Right kidney (tissue), 1 donor: ENCODE measurements at regions not wholly inside any gene's neighbourhood (a gene's known extent, or its start where the extent isn't known, plus 50 kb on each side); places are given as distances from the start of the nearest gene placed in this dataset.

ENCODE experiments used
- DNase-seq: peaks from one replicate; pipeline ENCODE4 v3.0.0-alpha.2; 2016

GRCh38 chr15:37261685-37262084 is 161.3 kb upstream of the MEIS2 start:
- no peak for DNase-seq

- no peak for DNase-seq
These were observed 162.7 kb upstream of the MEIS2 start for GRCh38 chr15:37262922-37263608.

- no peak for DNase-seq
These were observed 188.9 kb upstream of the MEIS2 start for GRCh38 chr15:37289109-37289765.

GRCh38 chr15:37291920-37292319 is 191.6 kb upstream of the MEIS2 start:
- DNase-seq = no peak

GRCh38 chr15:37298271-37298670 is 197.9 kb upstream of the MEIS2 start:
- no peak for DNase-seq

- DNase-seq = no peak
These were observed 239.1 kb upstream of the MEIS2 start for GRCh38 chr15:37339437-37339836.

GRCh38 chr15:37339856-37340255 is 239.5 kb upstream of the MEIS2 start:
- DNase-seq = no peak

GRCh38 chr15:37340438-37340837 is 240.1 kb upstream of the MEIS2 start:
- no peak for DNase-seq

GRCh38 chr15:37359101-37359892 is 258.9 kb upstream of the MEIS2 start:
- no peak for DNase-seq

- no peak for DNase-seq
These were observed 259.5 kb upstream of the MEIS2 start for GRCh38 chr15:37359893-37360290.

GRCh38 chr15:37360724-37361123 is 260.4 kb upstream of the MEIS2 start:
- no peak for DNase-seq

- no peak for DNase-seq
These were observed 261.3 kb upstream of the MEIS2 start for GRCh38 chr15:37361621-37362020.

GRCh38 chr15:37362414-37362813 is 262.1 kb upstream of the MEIS2 start:
- DNase-seq = no peak

- no peak for DNase-seq
These were observed 268.6 kb upstream of the MEIS2 start for GRCh38 chr15:37368961-37369360.

GRCh38 chr15:37370941-37371340 is 270.6 kb upstream of the MEIS2 start:
- DNase-seq = no peak

GRCh38 chr15:37372064-37372463 is 271.7 kb upstream of the MEIS2 start:
- DNase-seq = no peak

- DNase-seq = no peak
These were observed 275.2 kb upstream of the MEIS2 start for GRCh38 chr15:37375519-37375918.

GRCh38 chr15:37377428-37377827 is 277.1 kb upstream of the MEIS2 start:
- no peak for DNase-seq

- DNase-seq = no peak
These were observed 294.2 kb upstream of the MEIS2 start for GRCh38 chr15:37394402-37395099.

GRCh38 chr15:37395100-37395468 is 294.7 kb upstream of the MEIS2 start:
- DNase-seq = no peak

GRCh38 chr15:37397266-37398022 is 297.1 kb upstream of the MEIS2 start:
- DNase-seq = no peak

- DNase-seq = no peak
These were observed 315.8 kb upstream of the MEIS2 start for GRCh38 chr15:37416103-37416502.
